ENCODE measurements at regions not wholly inside any gene's neighbourhood (a gene's known extent, or its start where the extent isn't known, plus 50 kb on each side); places are given as distances from the start of the nearest gene placed in this dataset.

DNA sequence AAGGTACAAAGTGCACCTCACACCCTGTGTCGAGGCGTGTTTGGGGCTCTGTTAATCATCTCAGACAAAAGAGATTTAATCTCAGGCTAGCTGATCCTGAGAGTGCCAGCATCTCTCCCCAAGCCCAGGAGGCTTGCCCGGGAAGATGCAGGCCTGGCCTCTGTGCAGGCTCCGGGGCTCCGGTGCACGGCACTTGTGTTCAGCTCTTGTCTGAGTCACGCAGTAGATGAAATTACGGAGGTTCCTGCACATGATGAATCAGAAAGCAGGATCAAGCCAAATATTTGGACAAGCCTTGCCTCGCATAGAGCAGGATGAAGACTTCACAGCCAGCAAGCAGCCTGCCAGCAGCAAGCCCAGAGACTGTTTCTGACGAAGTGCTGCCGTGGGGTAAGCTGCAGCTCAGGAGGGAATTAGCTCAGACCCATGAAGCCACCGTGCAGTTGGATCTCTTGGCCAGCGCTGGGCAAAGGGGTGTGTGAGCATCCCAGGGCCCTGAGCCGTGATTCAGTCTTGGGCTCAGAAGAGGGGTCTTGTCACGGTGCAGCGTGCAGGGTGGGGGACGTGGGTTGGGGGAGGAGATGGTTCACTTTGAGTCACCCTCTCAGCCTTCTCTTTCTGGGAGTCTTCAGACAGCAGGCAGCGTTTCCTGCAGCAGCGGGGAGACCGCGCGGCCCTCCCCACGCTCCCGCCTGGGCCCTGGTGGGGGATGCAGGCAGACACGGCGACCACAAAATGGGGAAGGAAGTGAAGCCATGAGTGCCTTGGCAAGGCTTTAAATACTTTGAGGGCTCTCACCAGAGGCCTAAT, 89.2 kb upstream of the MEF2A start:
- no peak overlapping the region for H3K4me3 ChIP-seq (replicated peaks in 1 of 3)
- 60 to 67% methylated on average over 26 of the region's 26 CpGs for WGBS, 2 donors
- H3K4me1 ChIP-seq: no peaks in the 10 kb centered on the region
- no peaks in the 10 kb centered on the region for H3K27me3 ChIP-seq
- intact Hi-C loops (cut with DNase I): no loop called here
- no peak for TF ChIP-seq POLR2A (IDR thresholded peaks at IDR 0.05)
- TF ChIP-seq, protein P1, sequence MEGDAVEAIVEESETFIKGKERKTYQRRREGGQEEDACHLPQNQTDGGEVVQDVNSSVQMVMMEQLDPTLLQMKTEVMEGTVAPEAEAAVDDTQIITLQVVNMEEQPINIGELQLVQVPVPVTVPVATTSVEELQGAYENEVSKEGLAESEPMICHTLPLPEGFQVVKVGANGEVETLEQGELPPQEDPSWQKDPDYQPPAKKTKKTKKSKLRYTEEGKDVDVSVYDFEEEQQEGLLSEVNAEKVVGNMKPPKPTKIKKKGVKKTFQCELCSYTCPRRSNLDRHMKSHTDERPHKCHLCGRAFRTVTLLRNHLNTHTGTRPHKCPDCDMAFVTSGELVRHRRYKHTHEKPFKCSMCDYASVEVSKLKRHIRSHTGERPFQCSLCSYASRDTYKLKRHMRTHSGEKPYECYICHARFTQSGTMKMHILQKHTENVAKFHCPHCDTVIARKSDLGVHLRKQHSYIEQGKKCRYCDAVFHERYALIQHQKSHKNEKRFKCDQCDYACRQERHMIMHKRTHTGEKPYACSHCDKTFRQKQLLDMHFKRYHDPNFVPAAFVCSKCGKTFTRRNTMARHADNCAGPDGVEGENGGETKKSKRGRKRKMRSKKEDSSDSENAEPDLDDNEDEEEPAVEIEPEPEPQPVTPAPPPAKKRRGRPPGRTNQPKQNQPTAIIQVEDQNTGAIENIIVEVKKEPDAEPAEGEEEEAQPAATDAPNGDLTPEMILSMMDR (IDR thresholded peaks at IDR 0.05): no peak
- DNase-seq: no peak
- H3K27ac ChIP-seq: no peak overlapping the region
- H3K9me3 ChIP-seq: no peaks in the 10 kb centered on the region
- H3K36me3 ChIP-seq: no peaks in the 10 kb centered on the region

DNA sequence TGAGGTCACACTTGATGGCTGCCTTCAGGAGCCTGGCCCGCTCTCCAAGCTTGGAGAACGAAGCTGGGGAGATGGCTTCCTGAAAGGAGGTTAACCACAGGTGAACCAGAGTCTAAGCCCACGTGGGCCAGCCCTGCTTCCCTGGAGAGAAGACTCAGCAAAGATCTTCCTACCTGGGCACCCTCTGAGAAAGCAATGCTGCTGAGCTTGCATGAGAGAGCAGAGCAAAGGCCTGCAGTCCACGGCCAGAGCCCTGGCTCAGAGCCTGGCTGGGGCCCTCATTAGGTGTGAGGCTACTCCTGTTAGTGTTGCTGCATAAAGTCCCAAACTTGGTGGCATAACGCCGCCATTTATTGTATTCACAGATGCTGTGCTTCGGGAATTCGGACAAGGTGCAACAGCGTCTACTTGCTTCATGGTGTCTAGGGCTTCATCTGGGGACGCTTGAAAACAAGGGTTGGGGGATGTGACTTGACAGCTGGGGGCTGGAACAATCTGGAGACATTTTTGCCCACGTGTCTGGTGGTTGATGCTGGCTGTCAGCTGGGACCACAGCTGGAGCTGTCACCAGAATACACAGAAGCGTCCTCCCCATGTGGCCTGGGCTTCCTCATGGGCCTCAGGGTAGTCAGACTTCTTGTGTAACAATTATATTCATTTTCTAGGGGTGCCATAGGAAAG, 87.9 kb upstream of the MEF2A start:
- TF ChIP-seq, protein P1 (IDR thresholded peaks at IDR 0.05): no peak
- no peak for TF ChIP-seq POLR2A (IDR thresholded peaks at IDR 0.05)
- H3K4me3 ChIP-seq (replicated peaks in 1 of 3): no peak overlapping the region
- no peaks in the 10 kb centered on the region for H3K27me3 ChIP-seq
- no peak overlapping the region for H3K27ac ChIP-seq
- DNase-seq: no peak
- no peaks in the 10 kb centered on the region for H3K4me1 ChIP-seq
- 87 to 94% methylated on average over 8 to 11 of the region's 12 CpGs for WGBS, 2 donors
- intact Hi-C loops (cut with DNase I): no loop called here
- H3K9me3 ChIP-seq: no peaks in the 10 kb centered on the region
- no peaks in the 10 kb centered on the region for H3K36me3 ChIP-seq

DNA sequence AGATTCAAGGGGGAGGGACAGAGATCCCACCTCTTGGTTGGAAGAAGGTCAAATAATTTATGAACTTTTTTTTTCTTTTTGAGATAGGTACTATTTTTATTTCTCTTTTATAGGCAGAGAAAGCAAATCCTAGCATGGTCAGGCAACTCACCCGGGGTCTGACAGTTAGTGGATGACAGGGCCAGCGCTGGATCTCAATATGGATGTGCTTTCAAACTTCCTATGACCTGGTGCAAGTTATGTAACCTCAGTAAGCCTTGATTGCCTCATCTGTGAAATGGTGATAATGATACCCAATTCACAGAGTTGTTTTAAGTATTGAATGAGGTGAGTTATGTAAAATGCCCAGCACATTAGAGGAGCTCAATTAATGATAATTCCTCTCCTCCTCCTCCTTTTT, 86.8 kb upstream of the MEF2A start:
- intact Hi-C loops (cut with DNase I): no loop called here
- Histone ChIP-seq H3K27ac (no peak overlapping the region), H3K27me3 (no peaks in the 10 kb centered on the region), H3K36me3 (no peaks in the 10 kb centered on the region), H3K9me3 (no peaks in the 10 kb centered on the region), H3K4me1 (no peaks in the 10 kb centered on the region), H3K4me3 (replicated peaks in 1 of 3) (no peak overlapping the region)
- no peak for TF ChIP-seq POLR2A (IDR thresholded peaks at IDR 0.05)
- TF ChIP-seq, protein P1 (IDR thresholded peaks at IDR 0.05): no peak
- 90 to 91% methylated on average over 2 of the region's 2 CpGs for WGBS, 2 donors
- DNase-seq: no peak

DNA sequence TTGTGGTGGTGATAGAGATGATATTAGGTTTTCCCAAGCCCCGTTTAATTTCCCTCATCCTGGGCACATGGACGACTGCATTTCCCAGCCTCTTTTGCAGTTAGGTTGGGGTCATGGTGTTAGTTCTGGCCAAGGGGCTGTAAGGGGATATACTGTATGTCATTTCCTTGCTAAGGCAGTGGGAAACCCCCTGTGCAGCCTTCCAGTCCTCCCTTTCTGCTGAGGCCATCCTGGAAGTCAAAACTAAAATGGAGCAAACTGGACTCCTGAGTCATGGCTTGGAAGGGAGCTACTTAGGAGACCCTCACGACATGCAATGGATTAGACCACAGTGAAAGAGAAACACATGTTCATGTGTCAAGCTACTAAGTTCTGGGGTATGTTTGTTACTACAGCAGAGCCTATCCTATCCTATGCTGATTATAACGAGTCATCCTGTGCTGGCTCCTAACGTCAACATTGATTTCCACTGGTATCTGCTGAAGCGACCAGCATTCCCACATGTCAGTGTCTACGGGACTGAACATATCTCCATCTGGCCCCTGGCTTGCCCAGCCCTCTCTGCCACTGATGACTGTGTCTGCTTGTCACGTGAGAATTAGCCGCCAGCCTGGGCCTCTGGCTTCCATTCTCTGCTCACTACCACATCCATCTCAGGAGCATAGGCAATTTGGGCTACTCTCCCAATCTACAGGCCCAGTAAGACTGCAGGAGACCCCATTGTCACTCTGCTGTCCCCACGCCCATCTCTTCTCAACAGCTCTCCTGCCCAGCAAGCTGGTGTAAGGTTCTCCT, 85.6 kb upstream of the MEF2A start:
- H3K4me3 ChIP-seq (replicated peaks in 1 of 3): no peak overlapping the region
- TF ChIP-seq, protein P1 (IDR thresholded peaks at IDR 0.05): no peak
- H3K9me3 ChIP-seq: no peaks in the 10 kb centered on the region
- H3K27ac ChIP-seq: no peak overlapping the region
- intact Hi-C loops (cut with DNase I): no loop called here
- DNase-seq: no peak
- WGBS, 2 donors: 95% methylated on average over 10 of the region's 10 CpGs
- H3K27me3 ChIP-seq: no peaks in the 10 kb centered on the region
- H3K36me3 ChIP-seq: no peaks in the 10 kb centered on the region
- no peaks in the 10 kb centered on the region for H3K4me1 ChIP-seq
